Endothelial cell of umbilical vein (primary cell): ENCODE measurements at regions not wholly inside any gene's neighbourhood (a gene's known extent, or its start where the extent isn't known, plus 50 kb on each side); places are given as distances from the start of the nearest gene placed in this dataset.

Source experiments
- BruUV-seq: library from RNA; stranded (reverse); fragments of 400-500 nt; replicated peaks from 2 replicates; lab custom pipeline; 2021; lab: Mats Ljungman, UMichigan
- CTCF ChIA-PET: fragments of 300-600, 350-600 bp; sonication (Branson Sonifier 250); formaldehyde crosslinking; loops from one replicate; lab custom pipeline; 2021; ENCODE audit warnings: antibody characterized with exemption, inconsistent platforms; lab: Charles Lee
- POLR2A ChIA-PET: fragments of 300-600, 350-600 bp; sonication (Branson Sonifier 250); formaldehyde crosslinking; loops from one replicate; lab custom pipeline; 2021; ENCODE audit warnings: antibody characterized with exemption, inconsistent platforms; lab: Charles Lee
- DNase-seq: peaks from one replicate; pipeline ENCODE4 v3.0.0-alpha.2; 2011; ENCODE audit warnings: low read depth, low spot score
- FAIRE-seq: peaks from 2 replicates; lab custom pipeline; 2011; peaks lifted over from hg19 to GRCh38; lab: Jason Lieb, UNC
- H2AFZ ChIP-seq: 2 replicates; pipeline ENCODE4 v1.6.0; 2012; ENCODE audit warnings: low read depth, low read length, control low read depth, inconsistent platforms
- H3K27ac ChIP-seq: 2 replicates; pipeline ENCODE4 v1.5.1; 2011; ENCODE audit warnings: low read depth, mild to moderate bottlenecking, control low read depth, low read length, moderate library complexity; ENCODE audit not compliant: insufficient read depth
- H3K27me3 ChIP-seq, 2 experiments: 2 replicates each; pipeline versions ENCODE4 v1.6.0 to v1.6.1; 2011; ENCODE audit warnings: low read length in 2 of 2, mixed read lengths in 1 of 2; ENCODE audit not compliant: control insufficient read depth in 2 of 2, insufficient read depth in 2 of 2
- H3K36me3 ChIP-seq, 2 experiments: 2 replicates in 1 of 2; 3 replicates in 1 of 2; pipeline ENCODE4 v1.5.1; 2011; ENCODE audit warnings: low read length in 2 of 2, mild to moderate bottlenecking in 1 of 2, moderate library complexity in 1 of 2; ENCODE audit not compliant: control insufficient read depth in 2 of 2, insufficient read depth in 2 of 2; ENCODE audit errors: extremely low read depth in 1 of 2
- H3K4me1 ChIP-seq: 3 replicates; pipeline ENCODE4 v1.5.1; 2011; ENCODE audit warnings: mild to moderate bottlenecking, low read length; ENCODE audit not compliant: control insufficient read depth, insufficient read depth; ENCODE audit errors: extremely low read depth
- H3K4me2 ChIP-seq: 2 replicates; pipeline ENCODE4 v1.6.1; 2011; ENCODE audit warnings: low read length, control low read depth, mixed read lengths; ENCODE audit not compliant: insufficient read depth
- H3K4me3 ChIP-seq, 3 experiments: fragments of 200-600 bp in 1 of 3; sonication (generic), shearing (Covaris generic) in 1 of 3; replicated peaks in 1 of 3; 2 replicates each; pipeline ENCODE4 v1.5.1; 2011 to 2016; ENCODE audit warnings: control low read depth in 3 of 3, low read length in 3 of 3, mild to moderate bottlenecking in 2 of 3, inconsistent platforms in 1 of 3, low read depth in 1 of 3, moderate library complexity in 1 of 3; ENCODE audit not compliant: insufficient read depth in 1 of 3
- H3K79me2 ChIP-seq: 2 replicates; pipeline ENCODE4 v1.6.0; 2012; ENCODE audit warnings: low read length, inconsistent platforms; ENCODE audit not compliant: control insufficient read depth, insufficient read depth
- H3K9ac ChIP-seq: replicated peaks from 2 replicates; pipeline ENCODE3; 2011; ENCODE audit warnings: low read length, control low read depth; ENCODE audit not compliant: insufficient read depth; ENCODE audit errors: extremely low read depth
- H3K9me1 ChIP-seq: replicated peaks from 3 replicates; pipeline ENCODE4 v1.6.0; 2011; ENCODE audit warnings: mild to moderate bottlenecking, low read length; ENCODE audit not compliant: control insufficient read depth, insufficient read depth; ENCODE audit errors: extremely low read depth
- H3K9me3 ChIP-seq: replicated peaks from 2 replicates; pipeline ENCODE4 v1.5.1; 2012; ENCODE audit warnings: low read length, inconsistent platforms; ENCODE audit not compliant: control insufficient read depth, insufficient read depth
- H4K20me1 ChIP-seq: replicated peaks from 2 replicates; pipeline ENCODE3; 2011; ENCODE audit warnings: mild to moderate bottlenecking, low read length; ENCODE audit not compliant: control insufficient read depth, insufficient read depth; ENCODE audit errors: extremely low read depth
- CTCF ChIP-seq, 2 donors: IDR thresholded peaks; 1 replicate in 1 of 2; 2 replicates in 1 of 2; pipeline ENCODE4 v1.5.1; 2011; ENCODE audit warnings: low read length in 2 of 2, mild to moderate bottlenecking in 2 of 2, moderate library complexity in 2 of 2, control low read depth in 1 of 2, inconsistent platforms in 1 of 2, low read depth in 1 of 2; ENCODE audit not compliant: insufficient read depth in 1 of 2; ENCODE audit errors: extremely low read depth in 1 of 2
- EZH2 ChIP-seq: IDR thresholded peaks from 2 replicates; pipeline ENCODE4 v1.6.1; 2012; ENCODE audit warnings: borderline replicate concordance, low read depth, mild to moderate bottlenecking, moderate library complexity, low read length, inconsistent platforms; ENCODE audit not compliant: severe bottlenecking
- FOS ChIP-seq: IDR thresholded peaks from 2 replicates; pipeline ENCODE4 v1.6.1; 2011; ENCODE audit warnings: mild to moderate bottlenecking, low read length, moderate library complexity, borderline replicate concordance; ENCODE audit not compliant: insufficient read depth
- JUN ChIP-seq: IDR thresholded peaks from 2 replicates; pipeline ENCODE4 v1.6.1; 2011; ENCODE audit warnings: borderline replicate concordance, low read depth; ENCODE audit not compliant: insufficient read length, insufficient read depth
- MYC ChIP-seq: IDR thresholded peaks from one replicate; pipeline ENCODE4 v1.6.1; 2011; ENCODE audit warnings: mild to moderate bottlenecking, low read depth, low read length
- POLR2AphosphoS5 ChIP-seq: IDR thresholded peaks from 2 replicates; pipeline ENCODE4 v1.6.1; 2012; ENCODE audit warnings: low read depth, mild to moderate bottlenecking, control low read depth, low read length, moderate library complexity; ENCODE audit not compliant: insufficient read depth
- dilution Hi-C: fragments of 300-500 bp; cut with MboI; formaldehyde crosslinking; loops from one replicate; pipeline ENCODE4 v1.15.0; 2019; ENCODE audit warnings: low sequenced_read_pairs; ENCODE audit not compliant: extremely low pct_ligation_motif_present
- intact Hi-C: fragments of 100-400 bp; cut with micrococcal nuclease; formaldehyde crosslinking; loops from one replicate; pipeline ENCODE4 v1.10.0; 2022

- no peaks in the 10 kb centered on the region for H3K79me2 ChIP-seq
- BruUV-seq: no TSS peak
- H3K9ac ChIP-seq: no peak overlapping the region
- H3K4me1 ChIP-seq: no peaks in the 10 kb centered on the region
- no peak overlapping the region for H3K27ac ChIP-seq
- H3K9me1 ChIP-seq: no peaks in the 10 kb centered on the region
- no peaks in the 10 kb centered on the region for H3K9me3 ChIP-seq
- CTCF ChIA-PET: no interaction called here
- no peak for FAIRE-seq
- DNase-seq: no peak
- no peaks in the 10 kb centered on the region for H3K27me3 ChIP-seq
- TF ChIP-seq POLR2AphosphoS5 (no peak), CTCF (IDR thresholded peaks at IDR 0.05; ENCODE audit: extremely low read depth in 1 of 2, insufficient read depth in 1 of 2, low read depth in 1 of 2, low read length in 2 of 2) (no peak), JUN (no peak)
- no peak overlapping the region for H3K4me3 ChIP-seq
- no peaks in the 10 kb centered on the region for H4K20me1 ChIP-seq
- dilution Hi-C loops: no loop called here
- no peak overlapping the region for H3K4me2 ChIP-seq
- POLR2A ChIA-PET: no interaction called here
- no peaks in the 10 kb centered on the region for H3K36me3 ChIP-seq
- intact Hi-C loops: no loop called here
- no peak overlapping the region for H2AFZ ChIP-seq
Observed at GRCh38 chr6:141261016-141261671, 871.6 kb upstream of the GJE1 start.

DNA sequence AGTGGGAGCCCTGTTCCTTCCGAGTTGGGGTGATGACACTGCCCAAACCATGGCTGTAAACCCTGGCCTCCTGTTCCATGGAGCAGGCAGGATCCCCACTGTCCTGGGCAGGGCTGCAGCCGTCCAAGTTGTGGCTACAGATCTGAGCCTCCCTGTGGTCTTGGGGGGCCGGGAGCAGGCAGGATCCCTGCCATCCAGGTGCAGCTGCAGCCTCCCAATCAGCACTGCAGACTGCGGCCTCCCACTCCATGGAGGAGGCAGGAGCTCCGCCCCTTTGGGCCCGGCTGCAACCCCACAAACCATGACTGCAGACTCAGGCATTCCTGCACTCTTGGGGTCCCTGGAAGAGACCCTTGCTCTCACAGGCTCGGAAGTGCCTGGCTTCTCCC is 872.1 kb upstream of the GJE1 start:
- FAIRE-seq: no peak

More for the DNA sequence above, 872.1 kb upstream of the GJE1 start:
- H3K4me2 ChIP-seq: no peak overlapping the region
- H4K20me1 ChIP-seq: no peaks in the 10 kb centered on the region
- intact Hi-C loops: no loop called here
- H2AFZ ChIP-seq: no peak overlapping the region
- no peaks in the 10 kb centered on the region for H3K79me2 ChIP-seq
- H3K36me3 ChIP-seq: no peaks in the 10 kb centered on the region
- H3K9me1 ChIP-seq: no peaks in the 10 kb centered on the region
- H3K4me3 ChIP-seq: no peak overlapping the region
- no peaks in the 10 kb centered on the region for H3K27me3 ChIP-seq
- no peaks in the 10 kb centered on the region for H3K9me3 ChIP-seq
- dilution Hi-C loops: no loop called here
- ChIA-PET CTCF (no interaction called here), POLR2A (no interaction called here)
- H3K4me1 ChIP-seq: no peaks in the 10 kb centered on the region
- no peak for DNase-seq
- H3K9ac ChIP-seq: no peak overlapping the region
- no peak for TF ChIP-seq JUN
- TF ChIP-seq MYC: no peak
- TF ChIP-seq FOS: no peak
- TF ChIP-seq EZH2: no peak
- no peak for TF ChIP-seq CTCF (IDR thresholded peaks at IDR 0.05; ENCODE audit: extremely low read depth in 1 of 2, insufficient read depth in 1 of 2, low read depth in 1 of 2, low read length in 2 of 2)
- H3K27ac ChIP-seq: no peak overlapping the region
- no TSS peak for BruUV-seq
